ENCODE measurements at regions not wholly inside any gene's neighbourhood (a gene's known extent, or its start where the extent isn't known, plus 50 kb on each side); places are given as distances from the start of the nearest gene placed in this dataset.

DNA sequence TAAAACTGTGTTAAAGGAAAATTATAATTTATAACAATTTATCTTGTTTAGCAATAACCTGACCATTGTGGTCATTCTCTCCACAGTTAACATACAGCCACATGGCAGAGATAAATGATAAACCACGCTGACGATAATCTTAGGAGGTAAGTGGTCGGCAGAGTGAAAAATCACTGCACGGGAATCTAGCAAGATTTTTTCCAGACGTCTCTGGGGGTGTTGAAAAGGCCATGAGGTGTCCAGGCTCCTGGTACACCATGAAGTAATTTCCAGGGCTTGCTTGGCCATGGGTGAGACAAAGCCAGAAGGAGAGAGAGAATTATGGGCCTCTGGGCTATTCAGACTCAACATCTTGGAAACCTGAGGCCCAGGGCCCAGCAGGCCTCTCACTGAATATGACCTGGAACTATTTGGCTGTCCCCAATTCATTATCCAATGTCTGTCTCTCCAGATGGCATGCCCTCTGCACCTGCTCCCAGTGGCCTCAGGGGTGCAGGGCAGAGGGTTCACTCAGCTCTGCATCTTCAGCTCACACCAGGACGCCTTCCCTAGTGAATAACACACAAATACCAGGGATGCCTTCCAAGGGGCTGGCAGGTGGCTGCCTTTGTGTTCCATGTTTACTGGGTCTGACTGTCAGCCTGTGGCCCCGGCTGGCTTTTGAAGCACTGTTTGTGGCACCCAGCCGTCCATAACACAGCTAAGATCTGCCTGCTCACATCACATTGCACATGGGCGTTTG is 590.4 kb upstream of the PFKP start:
- TF ChIP-seq ZNF501 (tag by site-specific recombination; IDR thresholded peaks at IDR 0.05), result no peak
- no peak for TF ChIP-seq ZNF23 (tag by site-specific recombination; IDR thresholded peaks at IDR 0.05; ENCODE audit: borderline replicate concordance)
- no peak for TF ChIP-seq ZNF221 (tag by site-specific recombination; IDR thresholded peaks at IDR 0.05; ENCODE audit: borderline replicate concordance)
- TF ChIP-seq, protein P1, sequence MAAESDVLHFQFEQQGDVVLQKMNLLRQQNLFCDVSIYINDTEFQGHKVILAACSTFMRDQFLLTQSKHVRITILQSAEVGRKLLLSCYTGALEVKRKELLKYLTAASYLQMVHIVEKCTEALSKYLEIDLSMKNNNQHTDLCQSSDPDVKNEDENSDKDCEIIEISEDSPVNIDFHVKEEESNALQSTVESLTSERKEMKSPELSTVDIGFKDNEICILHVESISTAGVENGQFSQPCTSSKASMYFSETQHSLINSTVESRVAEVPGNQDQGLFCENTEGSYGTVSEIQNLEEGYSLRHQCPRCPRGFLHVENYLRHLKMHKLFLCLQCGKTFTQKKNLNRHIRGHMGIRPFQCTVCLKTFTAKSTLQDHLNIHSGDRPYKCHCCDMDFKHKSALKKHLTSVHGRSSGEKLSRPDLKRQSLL (tag by site-specific recombination; IDR thresholded peaks at IDR 0.05), result no peak
- no peak for TF ChIP-seq ZNF600 (tag by site-specific recombination; IDR thresholded peaks at IDR 0.05)
- TF ChIP-seq SETDB1 (IDR thresholded peaks at IDR 0.05; ENCODE audit: insufficient read length, low read length), result no peak
- TF ChIP-seq SALL2 (tag by site-specific recombination; IDR thresholded peaks at IDR 0.05; ENCODE audit: borderline replicate concordance), result no peak
- TF ChIP-seq ZNF558 (tag by site-specific recombination; IDR thresholded peaks at IDR 0.05), result no peak
- TF ChIP-seq ZNF510 (tag by site-specific recombination; IDR thresholded peaks at IDR 0.05; ENCODE audit: insufficient replicate concordance), result no peak
- no peak for TF ChIP-seq ZNF76 (tag by site-specific recombination; IDR thresholded peaks at IDR 0.05; ENCODE audit: borderline replicate concordance, low read depth)
- no peak for TF ChIP-seq ZNF660 (tag by site-specific recombination; IDR thresholded peaks at IDR 0.05)
- TF ChIP-seq, protein P2, sequence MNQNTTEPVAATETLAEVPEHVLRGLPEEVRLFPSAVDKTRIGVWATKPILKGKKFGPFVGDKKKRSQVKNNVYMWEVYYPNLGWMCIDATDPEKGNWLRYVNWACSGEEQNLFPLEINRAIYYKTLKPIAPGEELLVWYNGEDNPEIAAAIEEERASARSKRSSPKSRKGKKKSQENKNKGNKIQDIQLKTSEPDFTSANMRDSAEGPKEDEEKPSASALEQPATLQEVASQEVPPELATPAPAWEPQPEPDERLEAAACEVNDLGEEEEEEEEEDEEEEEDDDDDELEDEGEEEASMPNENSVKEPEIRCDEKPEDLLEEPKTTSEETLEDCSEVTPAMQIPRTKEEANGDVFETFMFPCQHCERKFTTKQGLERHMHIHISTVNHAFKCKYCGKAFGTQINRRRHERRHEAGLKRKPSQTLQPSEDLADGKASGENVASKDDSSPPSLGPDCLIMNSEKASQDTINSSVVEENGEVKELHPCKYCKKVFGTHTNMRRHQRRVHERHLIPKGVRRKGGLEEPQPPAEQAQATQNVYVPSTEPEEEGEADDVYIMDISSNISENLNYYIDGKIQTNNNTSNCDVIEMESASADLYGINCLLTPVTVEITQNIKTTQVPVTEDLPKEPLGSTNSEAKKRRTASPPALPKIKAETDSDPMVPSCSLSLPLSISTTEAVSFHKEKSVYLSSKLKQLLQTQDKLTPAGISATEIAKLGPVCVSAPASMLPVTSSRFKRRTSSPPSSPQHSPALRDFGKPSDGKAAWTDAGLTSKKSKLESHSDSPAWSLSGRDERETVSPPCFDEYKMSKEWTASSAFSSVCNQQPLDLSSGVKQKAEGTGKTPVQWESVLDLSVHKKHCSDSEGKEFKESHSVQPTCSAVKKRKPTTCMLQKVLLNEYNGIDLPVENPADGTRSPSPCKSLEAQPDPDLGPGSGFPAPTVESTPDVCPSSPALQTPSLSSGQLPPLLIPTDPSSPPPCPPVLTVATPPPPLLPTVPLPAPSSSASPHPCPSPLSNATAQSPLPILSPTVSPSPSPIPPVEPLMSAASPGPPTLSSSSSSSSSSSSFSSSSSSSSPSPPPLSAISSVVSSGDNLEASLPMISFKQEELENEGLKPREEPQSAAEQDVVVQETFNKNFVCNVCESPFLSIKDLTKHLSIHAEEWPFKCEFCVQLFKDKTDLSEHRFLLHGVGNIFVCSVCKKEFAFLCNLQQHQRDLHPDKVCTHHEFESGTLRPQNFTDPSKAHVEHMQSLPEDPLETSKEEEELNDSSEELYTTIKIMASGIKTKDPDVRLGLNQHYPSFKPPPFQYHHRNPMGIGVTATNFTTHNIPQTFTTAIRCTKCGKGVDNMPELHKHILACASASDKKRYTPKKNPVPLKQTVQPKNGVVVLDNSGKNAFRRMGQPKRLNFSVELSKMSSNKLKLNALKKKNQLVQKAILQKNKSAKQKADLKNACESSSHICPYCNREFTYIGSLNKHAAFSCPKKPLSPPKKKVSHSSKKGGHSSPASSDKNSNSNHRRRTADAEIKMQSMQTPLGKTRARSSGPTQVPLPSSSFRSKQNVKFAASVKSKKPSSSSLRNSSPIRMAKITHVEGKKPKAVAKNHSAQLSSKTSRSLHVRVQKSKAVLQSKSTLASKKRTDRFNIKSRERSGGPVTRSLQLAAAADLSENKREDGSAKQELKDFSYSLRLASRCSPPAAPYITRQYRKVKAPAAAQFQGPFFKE (tag by site-specific recombination; IDR thresholded peaks at IDR 0.05; ENCODE audit: borderline replicate concordance), result no peak
- TF ChIP-seq SP7 (tag by site-specific recombination; IDR thresholded peaks at IDR 0.05), result no peak
- TF ChIP-seq, protein P3, sequence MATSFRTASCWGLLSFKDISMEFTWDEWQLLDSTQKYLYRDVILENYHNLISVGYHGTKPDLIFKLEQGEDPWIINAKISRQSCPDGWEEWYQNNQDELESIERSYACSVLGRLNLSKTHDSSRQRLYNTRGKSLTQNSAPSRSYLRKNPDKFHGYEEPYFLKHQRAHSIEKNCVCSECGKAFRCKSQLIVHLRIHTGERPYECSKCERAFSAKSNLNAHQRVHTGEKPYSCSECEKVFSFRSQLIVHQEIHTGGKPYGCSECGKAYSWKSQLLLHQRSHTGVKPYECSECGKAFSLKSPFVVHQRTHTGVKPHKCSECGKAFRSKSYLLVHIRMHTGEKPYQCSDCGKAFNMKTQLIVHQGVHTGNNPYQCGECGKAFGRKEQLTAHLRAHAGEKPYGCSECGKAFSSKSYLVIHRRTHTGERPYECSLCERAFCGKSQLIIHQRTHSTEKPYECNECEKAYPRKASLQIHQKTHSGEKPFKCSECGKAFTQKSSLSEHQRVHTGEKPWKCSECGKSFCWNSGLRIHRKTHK (tag by site-specific recombination; IDR thresholded peaks at IDR 0.05), result no peak
- no peak for TF ChIP-seq ZNF777 (tag by site-specific recombination; IDR thresholded peaks at IDR 0.05; ENCODE audit: borderline replicate concordance)
- no peak for TF ChIP-seq GLIS1 (tag by site-specific recombination; IDR thresholded peaks at IDR 0.05)
- Histone ChIP-seq H3K9me3 (ENCODE audit: control insufficient read depth, insufficient read depth, low read depth, low read length) (no peaks in the 10 kb centered on the region), H3K27ac (ENCODE audit: extremely low read depth, low read depth, low read length) (no peak overlapping the region), H3K4me1 (ENCODE audit: control insufficient read depth, insufficient read depth, low read length) (0 out of 2 replicates have a peak, but pooled peaks cover 4% of the 10 kb centered on the region), H3K36me3 (ENCODE audit: control insufficient read depth in 2 of 2, insufficient read depth in 1 of 2, low read length in 2 of 2) (no peaks in the 10 kb centered on the region), H3K4me3 (ENCODE audit: low read depth, low read length) (no peak overlapping the region)
- POLR2A ChIA-PET, result no interaction called here
- CTCF ChIA-PET, result no interaction called here
